H9 (cell line): ENCODE measurements at regions not wholly inside any gene's neighbourhood (a gene's known extent, or its start where the extent isn't known, plus 50 kb on each side); places are given as distances from the start of the nearest gene placed in this dataset.

Experiments used
- DNase-seq: peaks from one replicate; pipeline ENCODE4 v3.0.0-alpha.2; 2017
- H2AFZ ChIP-seq: one replicate; pipeline ENCODE4 v1.6.1; 2013; ENCODE audit warnings: mild to moderate bottlenecking, low read length, control low read depth, moderate library complexity
- H2AK5ac ChIP-seq: 2 replicates; pipeline ENCODE4 v1.6.1; 2013; ENCODE audit warnings: low read length, control low read depth, mixed read lengths; ENCODE audit not compliant: insufficient read length
- H2BK120ac ChIP-seq: one replicate; pipeline ENCODE4 v1.6.1; 2013; ENCODE audit warnings: low read depth, mild to moderate bottlenecking, low read length, control low read depth, inconsistent platforms; ENCODE audit not compliant: poor library complexity, severe bottlenecking
- H2BK12ac ChIP-seq: 2 replicates; pipeline ENCODE4 v1.6.1; 2013; ENCODE audit warnings: low read length, control low read depth, mixed read lengths, low read depth; ENCODE audit not compliant: insufficient read length
- H2BK15ac ChIP-seq: 2 replicates; pipeline ENCODE4 v1.6.1; 2013; ENCODE audit warnings: low read depth, low read length, control low read depth
- H2BK20ac ChIP-seq: one replicate; pipeline ENCODE4 v1.6.1; 2013; ENCODE audit warnings: low read depth, mild to moderate bottlenecking, low read length, control low read depth, inconsistent platforms; ENCODE audit not compliant: poor library complexity, severe bottlenecking
- H2BK5ac ChIP-seq: 2 replicates; pipeline ENCODE4 v1.6.1; 2013; ENCODE audit warnings: low read length, control low read depth, mixed read lengths; ENCODE audit not compliant: insufficient read length
- H3K14ac ChIP-seq: 2 replicates; pipeline ENCODE4 v1.6.1; 2013; ENCODE audit warnings: low read length, control low read depth; ENCODE audit not compliant: insufficient read depth
- H3K18ac ChIP-seq: 2 replicates; pipeline ENCODE4 v1.6.1; 2013; ENCODE audit warnings: low read depth, mild to moderate bottlenecking, mixed read lengths, low read length, control low read depth; ENCODE audit not compliant: insufficient read length
- H3K23ac ChIP-seq: 2 replicates; pipeline ENCODE4 v1.6.1; 2013; ENCODE audit warnings: low read length, control low read depth, mixed read lengths, low read depth; ENCODE audit not compliant: insufficient read length
- H3K23me2 ChIP-seq: 2 replicates; pipeline ENCODE4 v1.6.1; 2013; ENCODE audit warnings: low read depth, mild to moderate bottlenecking, mixed read lengths, low read length, control low read depth; ENCODE audit not compliant: insufficient read length, poor library complexity, severe bottlenecking
- H3K27ac ChIP-seq: 2 replicates; pipeline ENCODE4 v1.5.1; 2013; ENCODE audit warnings: low read length, control low read depth, mixed read lengths, low read depth; ENCODE audit not compliant: insufficient read length
- H3K27me3 ChIP-seq: 2 replicates; pipeline ENCODE4 v1.6.1; 2013; ENCODE audit warnings: low read length, control low read depth, inconsistent platforms; ENCODE audit not compliant: insufficient read depth
- H3K4ac ChIP-seq: 2 replicates; pipeline ENCODE4 v1.6.1; 2013; ENCODE audit warnings: low read depth, mild to moderate bottlenecking, control low read depth, inconsistent platforms, low read length, moderate library complexity
- H3K4me1 ChIP-seq: 2 replicates; pipeline ENCODE4 v1.6.1; 2013; ENCODE audit warnings: low read length, control low read depth, inconsistent platforms; ENCODE audit not compliant: insufficient read depth
- H3K4me2 ChIP-seq: 2 replicates; pipeline ENCODE4 v1.6.1; 2013; ENCODE audit warnings: low read length, control low read depth, mixed read lengths; ENCODE audit not compliant: insufficient read length, insufficient read depth
- H3K56ac ChIP-seq: 2 replicates; pipeline ENCODE4 v1.6.1; 2013; ENCODE audit warnings: low read depth, mild to moderate bottlenecking, mixed read lengths, low read length, control low read depth; ENCODE audit not compliant: insufficient read length
- H3K79me1 ChIP-seq: 2 replicates; pipeline ENCODE4 v1.6.1; 2013; ENCODE audit warnings: low read depth, mild to moderate bottlenecking, moderate library complexity, low read length, control low read depth, inconsistent platforms; ENCODE audit not compliant: insufficient read depth, poor library complexity, severe bottlenecking
- H3K79me2 ChIP-seq: 2 replicates; pipeline ENCODE4 v1.6.1; 2013; ENCODE audit warnings: low read length, control low read depth, inconsistent platforms; ENCODE audit not compliant: insufficient read depth
- H3K9ac ChIP-seq: 2 replicates; pipeline ENCODE4 v1.6.1; 2013; ENCODE audit warnings: low read length, control low read depth, mixed read lengths; ENCODE audit not compliant: insufficient read length; ENCODE audit errors: extremely low read depth
- H3K9me3 ChIP-seq: one replicate; pipeline ENCODE4 v1.6.1; 2013; ENCODE audit warnings: low read depth, low read length, inconsistent platforms; ENCODE audit not compliant: control insufficient read depth
- H3T11ph ChIP-seq: one replicate; pipeline ENCODE4 v1.6.1; 2013; ENCODE audit warnings: mild to moderate bottlenecking, low read length, control low read depth, inconsistent platforms
- H4K20me1 ChIP-seq: one replicate; pipeline ENCODE4 v1.6.1; 2013; ENCODE audit not compliant: control insufficient read depth, insufficient read length, insufficient read depth
- H4K5ac ChIP-seq: 2 replicates; pipeline ENCODE4 v1.6.1; 2013; ENCODE audit warnings: low read depth, mild to moderate bottlenecking, mixed read lengths, low read length, control low read depth; ENCODE audit not compliant: insufficient read length
- H4K8ac ChIP-seq: replicated peaks from 2 replicates; pipeline ENCODE4 v1.6.1; 2013; ENCODE audit warnings: low read length, control low read depth, mixed read lengths, low read depth; ENCODE audit not compliant: insufficient read length
- H4K91ac ChIP-seq: 2 replicates; pipeline ENCODE4 v1.6.1; 2013; ENCODE audit warnings: low read depth, mild to moderate bottlenecking, moderate library complexity, mixed read lengths, low read length, control low read depth; ENCODE audit not compliant: insufficient read length
- H3K27ac Mint-ChIP-seq, 3 experiments: 2 replicates in 2 of 3; 3 replicates in 1 of 3; pipeline ENCODE4 v1.8.0; 2020 to 2021; ENCODE audit warnings: mixed read lengths in 3 of 3, mild to moderate bottlenecking in 1 of 3, moderate library complexity in 1 of 3
- H3K27me3 Mint-ChIP-seq: 2 replicates; pipeline ENCODE4 v1.8.0; 2021; ENCODE audit warnings: low read depth, mild to moderate bottlenecking, moderate library complexity, mixed read lengths
- H3K36me3 Mint-ChIP-seq, 3 experiments: 2 replicates in 2 of 3; 3 replicates in 1 of 3; pipeline ENCODE4 v1.8.0; 2020 to 2021; ENCODE audit warnings: low read depth in 3 of 3, mixed read lengths in 3 of 3; ENCODE audit not compliant: insufficient read depth in 1 of 3
- H3K4me1 Mint-ChIP-seq, 2 experiments: 2 replicates each; pipeline ENCODE4 v1.8.0; 2020; ENCODE audit warnings: mixed read lengths in 2 of 2
- H3K4me3 Mint-ChIP-seq, 2 experiments: 2 replicates in 1 of 2; 3 replicates in 1 of 2; pipeline ENCODE4 v1.8.0; 2020 to 2021; ENCODE audit warnings: mild to moderate bottlenecking in 2 of 2, mixed read lengths in 2 of 2, moderate library complexity in 1 of 2
- H3K9me3 Mint-ChIP-seq, 2 experiments: 2 replicates in 1 of 2; 3 replicates in 1 of 2; pipeline ENCODE4 v1.8.0; 2020; ENCODE audit warnings: mild to moderate bottlenecking in 2 of 2, mixed read lengths in 2 of 2, moderate library complexity in 1 of 2
- CTCF ChIP-seq: fragments of 200-600 bp; sonication (generic); conservative IDR thresholded peaks from 3 replicates; pipeline ENCODE4 v1.8.0; 2021; ENCODE audit warnings: antibody characterized with exemption, mild to moderate bottlenecking
- WGBS: extraction: QIAGEN DNeasy Blood & Tissue Kit; methylation state at CpG from one replicate; pipeline ENCODE4 v1.1.7; 2013; ENCODE audit warnings: missing lambda C conversion rate, low lambda C conversion rate, mixed read lengths; ENCODE audit not compliant: insufficient read length; ENCODE audit errors: extremely low coverage; 5-methylcytosine and 5-hydroxymethylcytosine counted together

GRCh38 chr12:24025153-24025798 lies 75.8 kb upstream of the SOX5 start:
- Histone ChIP-seq H3K14ac (no peak overlapping the region), H3K56ac (no peak overlapping the region), H2BK5ac (no peak overlapping the region), H2BK120ac (no peak overlapping the region), H4K20me1 (no peaks in the 10 kb centered on the region), H4K8ac (no peak overlapping the region), H3K79me1 (no peaks in the 10 kb centered on the region), H3K79me2 (no peaks in the 10 kb centered on the region), H3K4me1 (no peaks in the 10 kb centered on the region), H3K9me3 (no peaks in the 10 kb centered on the region), H2AFZ (no peak overlapping the region), H4K91ac (no peak overlapping the region), H2AK5ac (no peak overlapping the region), H3K4ac (no peak overlapping the region), H4K5ac (no peak overlapping the region), H3T11ph (no peak overlapping the region), H3K23ac (no peak overlapping the region), H2BK20ac (no peak overlapping the region), H3K4me2 (no peak overlapping the region), H2BK12ac (no peak overlapping the region), H3K9ac (no peak overlapping the region), H3K23me2 (no peaks in the 10 kb centered on the region), H3K27ac (no peak overlapping the region), H3K27me3 (no peaks in the 10 kb centered on the region), H2BK15ac (no peak overlapping the region), H3K18ac (no peak overlapping the region)
- TF ChIP-seq CTCF, result peak; percentile 87
- Mint-ChIP-seq H3K4me1 (peaks cover 13 to 14% of the 10 kb centered on the region in 2 experiments), H3K4me3 (no peak overlapping the region), H3K36me3 (no peaks in the 10 kb centered on the region; a peak in 1 of 7 replicates), H3K27ac (no peak overlapping the region), H3K27me3 (no peaks in the 10 kb centered on the region; the same call in 1 of the 2 replicates), H3K9me3 (0 out of 5 replicates have a peak, but pooled peaks cover 0 to 1% of the 10 kb centered on the region in 2 experiments)
- WGBS, result no CpG with 5 or more reads among the region's 3 CpGs
- no peak for DNase-seq
